NB4 (cell line): ENCODE measurements at regions not wholly inside any gene's neighbourhood (a gene's known extent, or its start where the extent isn't known, plus 50 kb on each side); places are given as distances from the start of the nearest gene placed in this dataset.

Experiments
- DNase-seq: peaks from one replicate; pipeline ENCODE4 v3.0.0; 2010; ENCODE audit warnings: low read depth
- H3K4me3 ChIP-seq: one replicate; pipeline ENCODE4 v1.5.1; 2011; ENCODE audit warnings: mild to moderate bottlenecking, low read depth, low read length, moderate library complexity
- CTCF ChIP-seq: IDR thresholded peaks from one replicate; pipeline ENCODE4 v1.5.1; 2012; ENCODE audit warnings: low read depth, low read length
- MAX ChIP-seq: IDR thresholded peaks from 2 replicates; pipeline ENCODE4 v1.6.1; 2011; ENCODE audit warnings: low read depth, low read length
- MYC ChIP-seq: IDR thresholded peaks from 2 replicates; pipeline ENCODE4 v1.6.1; 2011; ENCODE audit warnings: low read depth, low read length
- POLR2A ChIP-seq: IDR thresholded peaks from 2 replicates; pipeline ENCODE4 v1.6.1; 2011; ENCODE audit warnings: mild to moderate bottlenecking; ENCODE audit not compliant: insufficient read length; ENCODE audit errors: extremely low read depth

GRCh38 chr13:88086577-88086976, 415.4 kb downstream of the SLITRK5 start:
- no peak for TF ChIP-seq CTCF
- no peak for TF ChIP-seq POLR2A
- no peak for TF ChIP-seq MAX
- no peak for TF ChIP-seq MYC
- DNase-seq, result peak; percentile 12
- no peak overlapping the region for H3K4me3 ChIP-seq

- H3K4me3 ChIP-seq, result no peak overlapping the region
- TF ChIP-seq MAX (no peak), POLR2A (no peak), CTCF (no peak), MYC (no peak)
- DNase-seq, result peak; percentile 14
Observed at GRCh38 chr13:88097541-88097940, 426.4 kb downstream of the SLITRK5 start.

GRCh38 chr13:88103824-88104223, 432.7 kb downstream of the SLITRK5 start:
- TF ChIP-seq CTCF (no peak), MAX (no peak), MYC (no peak), POLR2A (no peak)
- DNase-seq, result no peak
- H3K4me3 ChIP-seq, result no peak overlapping the region

- TF ChIP-seq MAX, result no peak
- no peak for TF ChIP-seq MYC
- TF ChIP-seq POLR2A, result no peak
- no peak for TF ChIP-seq CTCF
- DNase-seq, result no peak
- no peak overlapping the region for H3K4me3 ChIP-seq
Observed at GRCh38 chr13:88104576-88104975, 433.4 kb downstream of the SLITRK5 start.

GRCh38 chr13:88107570-88107969, 436.4 kb downstream of the SLITRK5 start:
- no peak overlapping the region for H3K4me3 ChIP-seq
- TF ChIP-seq POLR2A (no peak), MYC (no peak), CTCF (no peak), MAX (no peak)
- DNase-seq, result no peak

GRCh38 chr13:88112526-88112925, 441.4 kb downstream of the SLITRK5 start:
- no peak overlapping the region for H3K4me3 ChIP-seq
- no peak for TF ChIP-seq CTCF
- TF ChIP-seq POLR2A, result no peak
- TF ChIP-seq MAX, result no peak
- no peak for TF ChIP-seq MYC
- peak; percentile 13 for DNase-seq
